ENCODE measurements at regions not wholly inside any gene's neighbourhood (a gene's known extent, or its start where the extent isn't known, plus 50 kb on each side); places are given as distances from the start of the nearest gene placed in this dataset.

GRCh38 chr3:59463253-59463652, 413.4 kb upstream of the CFAP20DC start:
- Histone ChIP-seq H3K9me3 (peaks cover 0 to 3% of the 10 kb centered on the region in 2 donors), H3K4me1 (no peaks in the 10 kb centered on the region), H3K27ac (no peak overlapping the region), H3K27me3 (no peaks in the 10 kb centered on the region), H3K36me3 (no peaks in the 10 kb centered on the region), H3K4me3 (no peak overlapping the region)
- TF ChIP-seq CTCF (IDR thresholded peaks at IDR 0.05), result no peak
- ATAC-seq (no peak), DNase-seq (no peak)
- intact Hi-C loops (cut with DNase I), result no loop called here

- no peak overlapping the region for H3K4me3 ChIP-seq
- no peaks in the 10 kb centered on the region for H3K4me1 ChIP-seq
- ATAC-seq, result no peak
- intact Hi-C loops (cut with DNase I), result no loop called here
- no peaks in the 10 kb centered on the region for H3K36me3 ChIP-seq
- no peaks in the 10 kb centered on the region for H3K27me3 ChIP-seq
- peaks cover 0 to 3% of the 10 kb centered on the region in 2 donors for H3K9me3 ChIP-seq
- TF ChIP-seq CTCF (IDR thresholded peaks at IDR 0.05), result no peak
- DNase-seq, result no peak
- H3K27ac ChIP-seq, result no peak overlapping the region
Observed at GRCh38 chr3:59460068-59460467, 410.2 kb upstream of the CFAP20DC start.

- ATAC-seq (no peak), DNase-seq (no peak)
- TF ChIP-seq CTCF (IDR thresholded peaks at IDR 0.05), result no peak
- Histone ChIP-seq H3K4me1 (no peaks in the 10 kb centered on the region), H3K4me3 (no peak overlapping the region), H3K36me3 (no peaks in the 10 kb centered on the region), H3K27me3 (no peaks in the 10 kb centered on the region), H3K27ac (no peak overlapping the region), H3K9me3 (peaks cover 0 to 3% of the 10 kb centered on the region in 2 donors)
- intact Hi-C loops (cut with DNase I), result no loop called here
Observed at GRCh38 chr3:59456852-59457485, 407.1 kb upstream of the CFAP20DC start.

DNA sequence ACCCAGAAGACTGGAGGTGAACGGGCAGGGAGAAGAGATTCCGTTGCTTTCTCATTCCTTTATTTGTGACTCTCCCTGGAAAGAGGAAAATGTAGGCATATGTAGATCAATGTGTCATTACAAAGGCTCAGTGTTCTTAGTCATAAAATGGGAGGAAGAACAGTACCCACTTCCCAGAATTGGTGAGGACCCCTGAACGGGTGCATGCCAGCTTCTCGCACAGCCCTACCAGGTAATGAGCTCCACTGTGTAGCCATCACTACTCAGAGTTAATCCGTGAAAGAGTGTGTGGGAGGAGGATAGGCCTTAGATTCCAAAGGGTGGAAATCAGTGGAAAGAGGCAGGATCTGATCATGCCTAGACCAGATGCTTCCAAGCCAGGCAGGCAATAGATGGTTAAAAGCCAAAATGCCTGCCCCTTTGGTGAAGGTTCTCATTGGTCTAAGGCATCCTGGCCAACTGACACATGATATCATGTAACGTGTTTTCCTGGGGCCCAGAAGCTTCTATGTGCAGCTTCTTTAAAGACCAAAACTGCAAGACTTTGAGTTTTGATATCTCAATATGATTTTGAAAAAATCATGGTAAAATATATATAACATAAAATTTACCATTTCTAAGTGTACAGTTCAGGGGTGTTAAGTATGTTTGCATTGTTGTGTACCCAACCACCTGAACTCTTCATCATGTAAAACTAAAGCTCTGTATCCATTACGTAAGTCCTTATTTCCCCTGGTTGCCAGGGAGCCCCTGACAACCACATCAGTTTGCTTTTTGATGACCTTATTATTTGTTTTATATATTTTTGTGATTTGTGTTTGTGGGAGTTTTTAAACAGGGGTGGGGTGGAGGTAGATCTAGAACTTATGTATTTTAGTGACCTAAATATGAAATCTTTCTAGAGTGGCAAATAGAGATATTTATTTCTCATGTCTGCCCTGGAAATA, 402.2 kb upstream of the CFAP20DC start:
- DNase-seq (no peak), ATAC-seq (no peak)
- no peak overlapping the region for H3K4me3 ChIP-seq
- no peaks in the 10 kb centered on the region for H3K4me1 ChIP-seq
- TF ChIP-seq CTCF (IDR thresholded peaks at IDR 0.05), result no peak
- intact Hi-C loops (cut with DNase I), result no loop called here
- no peaks in the 10 kb centered on the region for H3K9me3 ChIP-seq
- no peaks in the 10 kb centered on the region for H3K27me3 ChIP-seq
- no peaks in the 10 kb centered on the region for H3K36me3 ChIP-seq
- no peak overlapping the region for H3K27ac ChIP-seq
